ENCODE measurements at regions not wholly inside any gene's neighbourhood (a gene's known extent, or its start where the extent isn't known, plus 50 kb on each side); places are given as distances from the start of the nearest gene placed in this dataset.

GRCh38 chr12:47378907-47379306 lies 299.1 kb upstream of the AMIGO2 start:
- Histone ChIP-seq H3K9ac (no peak overlapping the region), H3K27ac (peak overlapping the region in 3 of 11 experiments; percentile 24 to 56 (median 49); a peak in 4 of 22 replicates), H4K20me1 (no peaks in the 10 kb centered on the region), H3K4me1 (peaks cover 13 to 49% (median 17%) of the 10 kb centered on the region in 10 experiments), H3K36me3 (no peaks in the 10 kb centered on the region), H3K27me3 (no peaks in the 10 kb centered on the region), H3K9me3 (replicated peaks in 1 of 11) (peaks cover 0 to 14% (median 0%) of the 10 kb centered on the region in 11 experiments; a peak in 7 of 22 replicates), H3K4me3 (no peak overlapping the region), H3K4me2 (peak overlapping the region in 4 of 11 experiments; percentile 3 to 64 (median 44); a peak in 5 of 22 replicates)
- no peak for TF ChIP-seq Cebpa-rat (IDR thresholded peaks at IDR 0.05)

GRCh38 chr12:47378222-47378582 lies 298.4 kb upstream of the AMIGO2 start:
- H3K4me1 ChIP-seq = peaks cover 6 to 42% (median 10%) of the 10 kb centered on the region in 10 experiments
- peak overlapping the region in 3 of 11 experiments; percentile 38 to 64 (median 50); a peak in 5 of 22 replicates for H3K4me2 ChIP-seq
- H3K27ac ChIP-seq = peak overlapping the region in 2 of 11 experiments; percentile 49 to 56; a peak in 2 of 22 replicates
- TF ChIP-seq Cebpa-rat (IDR thresholded peaks at IDR 0.05) = no peak
- peaks cover 0 to 14% (median 0%) of the 10 kb centered on the region in 11 experiments; a peak in 7 of 22 replicates for H3K9me3 ChIP-seq (replicated peaks in 1 of 11)
- H3K36me3 ChIP-seq = no peaks in the 10 kb centered on the region
- H4K20me1 ChIP-seq = no peaks in the 10 kb centered on the region
- no peaks in the 10 kb centered on the region for H3K27me3 ChIP-seq
- no peak overlapping the region for H3K4me3 ChIP-seq
- no peak overlapping the region for H3K9ac ChIP-seq

- Histone ChIP-seq H3K4me1 (peaks cover 2 to 36% (median 4%) of the 10 kb centered on the region in 10 experiments; a peak in 17 of 20 replicates), H3K4me3 (no peak overlapping the region), H3K4me2 (peak overlapping the region in 3 of 11 experiments; percentile 38 to 64 (median 50); a peak in 4 of 22 replicates), H3K27ac (no peak overlapping the region; a peak in 2 of 22 replicates), H4K20me1 (no peaks in the 10 kb centered on the region), H3K27me3 (no peaks in the 10 kb centered on the region), H3K36me3 (no peaks in the 10 kb centered on the region), H3K9ac (no peak overlapping the region), H3K9me3 (replicated peaks in 1 of 11) (peaks cover 0 to 14% (median 0%) of the 10 kb centered on the region in 11 experiments; a peak in 7 of 22 replicates)
- no peak for TF ChIP-seq Cebpa-rat (IDR thresholded peaks at IDR 0.05)
These were observed 297.9 kb upstream of the AMIGO2 start for GRCh38 chr12:47377414-47378221.

- peaks cover 0 to 13% (median 0%) of the 10 kb centered on the region in 11 experiments; a peak in 7 of 22 replicates for H3K9me3 ChIP-seq (replicated peaks in 1 of 11)
- no peak overlapping the region for H3K4me3 ChIP-seq
- TF ChIP-seq Cebpa-rat (IDR thresholded peaks at IDR 0.05) = no peak
- no peak overlapping the region for H3K9ac ChIP-seq
- peaks cover 0 to 30% (median 0%) of the 10 kb centered on the region in 10 experiments; a peak in 7 of 20 replicates for H3K4me1 ChIP-seq
- H3K27ac ChIP-seq = no peak overlapping the region
- H4K20me1 ChIP-seq = no peaks in the 10 kb centered on the region
- H3K4me2 ChIP-seq = no peak overlapping the region
- H3K36me3 ChIP-seq = no peaks in the 10 kb centered on the region
- no peaks in the 10 kb centered on the region for H3K27me3 ChIP-seq
These were observed 297.2 kb upstream of the AMIGO2 start for GRCh38 chr12:47376927-47377326.

GRCh38 chr12:47373554-47374150 lies 293.9 kb upstream of the AMIGO2 start:
- Histone ChIP-seq H4K20me1 (no peaks in the 10 kb centered on the region), H3K9me3 (replicated peaks in 1 of 11) (peaks cover 0 to 12% (median 6%) of the 10 kb centered on the region in 11 experiments; a peak in 7 of 22 replicates), H3K9ac (no peak overlapping the region), H3K4me1 (peaks cover 0 to 16% (median 1%) of the 10 kb centered on the region in 10 experiments; a peak in 8 of 20 replicates), H3K4me2 (no peak overlapping the region), H3K27me3 (no peaks in the 10 kb centered on the region), H3K36me3 (no peaks in the 10 kb centered on the region), H3K4me3 (no peak overlapping the region), H3K27ac (no peak overlapping the region)
- TF ChIP-seq Cebpa-rat (IDR thresholded peaks at IDR 0.05) = no peak

GRCh38 chr12:47370421-47370820 lies 290.7 kb upstream of the AMIGO2 start:
- H4K20me1 ChIP-seq = no peaks in the 10 kb centered on the region
- no peak overlapping the region for H3K4me2 ChIP-seq
- H3K4me1 ChIP-seq = peaks cover 12 to 34% (median 15%) of the 10 kb centered on the region in 10 experiments
- H3K4me3 ChIP-seq = no peak overlapping the region
- no peak overlapping the region for H3K9ac ChIP-seq
- H3K27me3 ChIP-seq = no peaks in the 10 kb centered on the region
- no peaks in the 10 kb centered on the region for H3K36me3 ChIP-seq
- no peak for TF ChIP-seq Cebpa-rat (IDR thresholded peaks at IDR 0.05)
- H3K27ac ChIP-seq = no peak overlapping the region
- H3K9me3 ChIP-seq (replicated peaks in 1 of 11) = peaks cover 0 to 15% (median 7%) of the 10 kb centered on the region in 11 experiments; a peak in 7 of 22 replicates

- Histone ChIP-seq H4K20me1 (no peaks in the 10 kb centered on the region), H3K36me3 (no peaks in the 10 kb centered on the region), H3K9ac (no peak overlapping the region), H3K4me2 (peak overlapping the region in 1 of 11 experiments; percentile 65; a peak in 1 of 22 replicates), H3K27me3 (no peaks in the 10 kb centered on the region), H3K27ac (no peak overlapping the region), H3K9me3 (replicated peaks in 1 of 11) (peaks cover 0 to 15% (median 0%) of the 10 kb centered on the region in 11 experiments; a peak in 6 of 22 replicates), H3K4me3 (no peak overlapping the region), H3K4me1 (peaks cover 12 to 34% (median 15%) of the 10 kb centered on the region in 10 experiments)
- TF ChIP-seq Cebpa-rat (IDR thresholded peaks at IDR 0.05) = no peak
These were observed 289.3 kb upstream of the AMIGO2 start for GRCh38 chr12:47369085-47369484.

- Histone ChIP-seq H3K27me3 (no peaks in the 10 kb centered on the region), H3K36me3 (no peaks in the 10 kb centered on the region), H3K9me3 (replicated peaks in 1 of 11) (peaks cover 0 to 15% (median 0%) of the 10 kb centered on the region in 11 experiments; a peak in 4 of 22 replicates), H3K4me1 (peaks cover 12 to 40% (median 15%) of the 10 kb centered on the region in 10 experiments), H3K4me2 (peak overlapping the region; percentile 34 to 81 (median 52)), H4K20me1 (no peaks in the 10 kb centered on the region), H3K9ac (no peak overlapping the region; a peak in 1 of 22 replicates), H3K27ac (peak overlapping the region in 4 of 11 experiments; percentile 4 to 49 (median 16); a peak in 5 of 22 replicates), H3K4me3 (no peak overlapping the region)
- no peak for TF ChIP-seq Cebpa-rat (IDR thresholded peaks at IDR 0.05)
These were observed 288.3 kb upstream of the AMIGO2 start for GRCh38 chr12:47367912-47368537.

Measured in BLaER1 treated with 17β-estradiol and CSF1 and Interleukin-3, amounts not matched to agents 10 nM and 100 nM (cell line).